HL-60 (cell line): ENCODE measurements at regions not wholly inside any gene's neighbourhood (a gene's known extent, or its start where the extent isn't known, plus 50 kb on each side); places are given as distances from the start of the nearest gene placed in this dataset.

Experiments used
- DNase-seq, 2 experiments: peaks; one replicate each; pipeline ENCODE4 v3.0.0-alpha.2; 2010 to 2020; ENCODE audit warnings: low read depth in 1 of 2, low spot score in 1 of 2
- H3K27ac ChIP-seq: fragments of 250-450 bp; sonication (Bioruptor Pico); replicated peaks from 2 replicates; pipeline ENCODE4 v1.5.1; 2020; ENCODE audit warnings: mild to moderate bottlenecking, moderate library complexity
- H3K27me3 ChIP-seq: fragments of 250-450 bp; sonication (Bioruptor Pico); 2 replicates; pipeline ENCODE4 v1.5.1; 2021; ENCODE audit warnings: mild to moderate bottlenecking, moderate library complexity; ENCODE audit not compliant: insufficient read depth, poor library complexity, severe bottlenecking
- H3K4me3 ChIP-seq: replicated peaks from 2 replicates; pipeline ENCODE4 v1.5.1; 2011; ENCODE audit warnings: mild to moderate bottlenecking, control low read depth, low read length; ENCODE audit not compliant: insufficient read depth
- GABPA ChIP-seq: IDR thresholded peaks from 2 replicates; pipeline ENCODE4 v1.6.1; 2012; ENCODE audit warnings: low read depth
- POLR2AphosphoS5 ChIP-seq: IDR thresholded peaks from 2 replicates; pipeline ENCODE4 v1.6.1; 2012; ENCODE audit warnings: low read depth
- REST ChIP-seq: IDR thresholded peaks from 2 replicates; pipeline ENCODE4 v1.6.1; 2012; ENCODE audit warnings: low read depth; ENCODE audit not compliant: insufficient replicate concordance
- SPI1 ChIP-seq: IDR thresholded peaks from 2 replicates; pipeline ENCODE4 v1.6.1; 2012; ENCODE audit warnings: low read depth, mild to moderate bottlenecking, borderline replicate concordance
- TF ChIP-seq, protein P1 (sequence below): IDR thresholded peaks from one replicate; pipeline ENCODE4 v1.5.1; 2011; ENCODE audit warnings: low read length, control low read depth, inconsistent platforms; ENCODE audit not compliant: insufficient read depth

- peaks cover 13% of the 10 kb centered on the region for H3K27me3 ChIP-seq
Measured at GRCh38 chr1:22237433-22238093, 94.7 kb upstream of the WNT4 start.

GRCh38 chr1:22238356-22239224 is 95.7 kb upstream of the WNT4 start:
- Histone ChIP-seq H3K27me3 (peaks cover 13% of the 10 kb centered on the region), H3K4me3 (no peak overlapping the region), H3K27ac (no peak overlapping the region)
- no peak for DNase-seq
- TF ChIP-seq GABPA (no peak), REST (no peak), POLR2AphosphoS5 (no peak), SPI1 (no peak)
- TF ChIP-seq, protein P1, sequence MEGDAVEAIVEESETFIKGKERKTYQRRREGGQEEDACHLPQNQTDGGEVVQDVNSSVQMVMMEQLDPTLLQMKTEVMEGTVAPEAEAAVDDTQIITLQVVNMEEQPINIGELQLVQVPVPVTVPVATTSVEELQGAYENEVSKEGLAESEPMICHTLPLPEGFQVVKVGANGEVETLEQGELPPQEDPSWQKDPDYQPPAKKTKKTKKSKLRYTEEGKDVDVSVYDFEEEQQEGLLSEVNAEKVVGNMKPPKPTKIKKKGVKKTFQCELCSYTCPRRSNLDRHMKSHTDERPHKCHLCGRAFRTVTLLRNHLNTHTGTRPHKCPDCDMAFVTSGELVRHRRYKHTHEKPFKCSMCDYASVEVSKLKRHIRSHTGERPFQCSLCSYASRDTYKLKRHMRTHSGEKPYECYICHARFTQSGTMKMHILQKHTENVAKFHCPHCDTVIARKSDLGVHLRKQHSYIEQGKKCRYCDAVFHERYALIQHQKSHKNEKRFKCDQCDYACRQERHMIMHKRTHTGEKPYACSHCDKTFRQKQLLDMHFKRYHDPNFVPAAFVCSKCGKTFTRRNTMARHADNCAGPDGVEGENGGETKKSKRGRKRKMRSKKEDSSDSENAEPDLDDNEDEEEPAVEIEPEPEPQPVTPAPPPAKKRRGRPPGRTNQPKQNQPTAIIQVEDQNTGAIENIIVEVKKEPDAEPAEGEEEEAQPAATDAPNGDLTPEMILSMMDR: no peak

More at GRCh38 chr1:22237433-22238093, 94.7 kb upstream of the WNT4 start:
- H3K27ac ChIP-seq: no peak overlapping the region
- no peak overlapping the region for H3K4me3 ChIP-seq
- TF ChIP-seq GABPA (no peak), SPI1 (no peak), REST (no peak), POLR2AphosphoS5 (no peak)
- TF ChIP-seq, protein P1: no peak
- DNase-seq: no peak

GRCh38 chr1:22239378-22239777 is 96.5 kb upstream of the WNT4 start:
- peaks cover 13% of the 10 kb centered on the region for H3K27me3 ChIP-seq
- DNase-seq: no peak
- TF ChIP-seq SPI1 (no peak), REST (no peak), GABPA (no peak), POLR2AphosphoS5 (no peak)
- TF ChIP-seq, protein P1: no peak
- no peak overlapping the region for H3K27ac ChIP-seq
- no peak overlapping the region for H3K4me3 ChIP-seq
